ENCODE measurements at regions not wholly inside any gene's neighbourhood (a gene's known extent, or its start where the extent isn't known, plus 50 kb on each side); places are given as distances from the start of the nearest gene placed in this dataset.

- TF ChIP-seq CTCF (conservative IDR thresholded peaks at IDR 0.05; ENCODE audit: low read length), result no peak
- TF ChIP-seq EZH2phosphoT487 (IDR thresholded peaks at IDR 0.05; ENCODE audit: borderline replicate concordance, low read depth, low read length), result no peak
These were observed 185.3 kb upstream of the WWC1 start for GRCh38 chr5:168106008-168106761.
